CD8-positive, alpha-beta memory T cell (primary cell): ENCODE measurements at regions not wholly inside any gene's neighbourhood (a gene's known extent, or its start where the extent isn't known, plus 50 kb on each side); places are given as distances from the start of the nearest gene placed in this dataset.

ENCODE experiments used
- CTCF ChIA-PET: fragments of 350-600 bp; sonication (Branson Sonifier 250); formaldehyde crosslinking; loops from one replicate; lab custom pipeline; 2021; ENCODE audit warnings: antibody characterized with exemption; lab: Charles Lee
- POLR2A ChIA-PET: fragments of 350-600 bp; sonication (Branson Sonifier 250); formaldehyde crosslinking; loops from one replicate; lab custom pipeline; 2021; ENCODE audit warnings: antibody characterized with exemption; lab: Charles Lee
- DNase-seq, 5 donors: peaks; one replicate each; pipeline versions ENCODE4 v3.0.0 to v3.0.0-alpha.2; 2020 to 2022; ENCODE audit warnings: mixed read lengths in 1 of 5
- H3K27ac ChIP-seq: one replicate; pipeline ENCODE4 v1.7.0; 2013; ENCODE audit warnings: low read depth, mild to moderate bottlenecking, low read length, moderate library complexity
- H3K27me3 ChIP-seq: 2 replicates; pipeline ENCODE4 v1.7.0; 2013; ENCODE audit warnings: low read length, mild to moderate bottlenecking; ENCODE audit not compliant: insufficient read depth, poor library complexity, severe bottlenecking
- H3K36me3 ChIP-seq: 2 replicates; pipeline ENCODE4 v1.7.0; 2013; ENCODE audit warnings: mild to moderate bottlenecking, low read length, moderate library complexity; ENCODE audit not compliant: insufficient read depth
- H3K4me1 ChIP-seq: 2 replicates; pipeline ENCODE4 v1.7.0; 2013; ENCODE audit warnings: mild to moderate bottlenecking, low read length, moderate library complexity; ENCODE audit not compliant: insufficient read depth
- H3K4me3 ChIP-seq: 2 replicates; pipeline ENCODE4 v1.7.0; 2013; ENCODE audit warnings: mild to moderate bottlenecking, low read length
- H3K9me3 ChIP-seq: 2 replicates; pipeline ENCODE4 v1.7.0; 2013; ENCODE audit warnings: mild to moderate bottlenecking, low read length
- H3K27ac Mint-ChIP-seq, 8 donors: one replicate each; pipeline ENCODE4 v1.8.0; 2020 to 2021; ENCODE audit warnings: mixed read lengths in 8 of 8, mild to moderate bottlenecking in 6 of 8, inconsistent platforms in 3 of 8, moderate library complexity in 3 of 8
- H3K27me3 Mint-ChIP-seq, 2 donors: one replicate each; pipeline ENCODE4 v1.8.0; 2020 to 2021; ENCODE audit warnings: mixed read lengths in 2 of 2, mild to moderate bottlenecking in 1 of 2, moderate library complexity in 1 of 2
- H3K36me3 Mint-ChIP-seq, 3 donors: one replicate each; pipeline ENCODE4 v1.8.0; 2020 to 2021; ENCODE audit warnings: mixed read lengths in 3 of 3, inconsistent platforms in 1 of 3, mild to moderate bottlenecking in 1 of 3
- H3K4me1 Mint-ChIP-seq, 3 donors: one replicate each; pipeline ENCODE4 v1.8.0; 2020 to 2021; ENCODE audit warnings: mixed read lengths in 3 of 3, inconsistent platforms in 1 of 3, mild to moderate bottlenecking in 1 of 3
- H3K4me3 Mint-ChIP-seq, 7 donors: one replicate each; pipeline ENCODE4 v1.8.0; 2020 to 2021; ENCODE audit warnings: mixed read lengths in 7 of 7, mild to moderate bottlenecking in 6 of 7, moderate library complexity in 4 of 7, inconsistent platforms in 2 of 7
- H3K9me3 Mint-ChIP-seq, 5 donors: one replicate each; pipeline ENCODE4 v1.8.0; 2020 to 2022; ENCODE audit warnings: mixed read lengths in 5 of 5, mild to moderate bottlenecking in 3 of 5, moderate library complexity in 2 of 5, inconsistent platforms in 1 of 5

DNA sequence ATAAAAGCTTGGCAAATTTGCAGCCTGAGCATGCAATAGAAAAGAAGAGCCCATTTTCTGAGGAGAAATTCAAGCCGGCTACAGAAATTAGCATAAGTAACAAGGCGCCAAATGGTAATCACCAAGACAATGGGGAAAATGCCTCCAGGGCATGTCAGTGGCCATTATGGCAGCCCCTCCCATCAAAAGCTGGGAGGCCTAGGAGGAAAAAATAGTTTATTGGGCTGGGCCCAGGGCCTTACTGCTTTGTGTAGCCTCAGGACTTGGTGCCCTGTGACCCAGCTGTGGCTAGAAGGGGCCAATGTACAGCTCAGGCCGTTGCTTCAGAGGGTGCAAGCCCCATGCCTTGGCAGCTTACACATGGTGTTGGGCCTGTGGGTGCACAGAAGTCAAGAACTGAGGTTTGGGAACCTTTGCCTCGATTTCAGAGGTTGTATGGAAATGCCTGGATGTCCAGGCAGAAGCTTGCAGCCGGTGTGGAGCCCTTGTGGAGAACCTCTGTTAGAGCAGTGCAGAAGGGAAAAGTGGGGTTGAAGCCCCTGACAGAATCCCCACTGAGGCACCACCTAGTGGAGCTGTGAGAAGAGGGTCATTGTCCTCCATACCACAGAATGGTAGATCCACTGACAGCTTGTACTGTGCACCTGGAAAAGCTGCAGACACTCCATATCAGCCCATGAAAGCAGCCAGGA, 328.5 kb upstream of the MAP3K7 start:
- Mint-ChIP-seq H3K27me3 (peaks cover 3 to 29% of the 10 kb centered on the region in 2 donors), H3K36me3 (no peaks in the 10 kb centered on the region)

DNA sequence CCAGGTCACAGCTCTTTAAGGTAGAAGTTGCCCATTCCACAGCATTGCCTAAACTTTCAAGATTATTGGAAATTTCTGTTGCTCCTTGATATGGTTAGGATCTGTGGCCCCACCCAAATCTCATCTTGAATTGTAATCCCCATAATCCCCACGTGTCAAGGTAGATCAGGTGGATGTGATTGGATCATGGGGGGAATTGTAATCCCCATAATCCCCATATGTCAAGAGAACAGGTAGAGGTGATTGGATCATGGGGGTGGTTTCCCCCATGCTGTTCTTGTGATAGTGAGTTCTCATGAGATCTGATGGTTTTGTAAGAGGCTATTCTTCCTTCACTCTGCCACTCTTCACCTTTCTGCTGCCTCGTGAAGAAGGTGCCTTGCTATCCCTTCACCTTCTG, 327.4 kb upstream of the MAP3K7 start:
- H3K36me3 Mint-ChIP-seq, result no peaks in the 10 kb centered on the region
- peaks cover 3 to 26% of the 10 kb centered on the region in 2 donors for H3K27me3 Mint-ChIP-seq
- no peaks in the 10 kb centered on the region for H3K4me1 ChIP-seq
- no peaks in the 10 kb centered on the region for H3K27me3 ChIP-seq
- no peak overlapping the region for H3K27ac Mint-ChIP-seq
- no peaks in the 10 kb centered on the region for H3K36me3 ChIP-seq
- peaks cover 0 to 6% (median 0%) of the 10 kb centered on the region in 5 donors for H3K9me3 Mint-ChIP-seq
- no peaks in the 10 kb centered on the region for H3K4me1 Mint-ChIP-seq
- ChIA-PET POLR2A (no interaction called here), CTCF (no interaction called here)
- H3K4me3 Mint-ChIP-seq, result no peak overlapping the region
- H3K9me3 ChIP-seq, result no peaks in the 10 kb centered on the region
- H3K4me3 ChIP-seq, result no peak overlapping the region
- DNase-seq, result no peak
- H3K27ac ChIP-seq, result no peak overlapping the region

More for the DNA sequence above, 328.5 kb upstream of the MAP3K7 start:
- Mint-ChIP-seq H3K4me1 (no peaks in the 10 kb centered on the region), H3K9me3 (peaks cover 0 to 6% (median 0%) of the 10 kb centered on the region in 5 donors), H3K4me3 (no peak overlapping the region), H3K27ac (peak overlapping the region in 1 of 8 donors; percentile 44)
- no peaks in the 10 kb centered on the region for H3K27me3 ChIP-seq
- H3K4me1 ChIP-seq, result no peaks in the 10 kb centered on the region
- no peaks in the 10 kb centered on the region for H3K36me3 ChIP-seq
- CTCF ChIA-PET, result no interaction called here
- DNase-seq, result no peak
- POLR2A ChIA-PET, result no interaction called here
- H3K27ac ChIP-seq, result no peak overlapping the region
- H3K9me3 ChIP-seq, result no peaks in the 10 kb centered on the region
- H3K4me3 ChIP-seq, result no peak overlapping the region

DNA sequence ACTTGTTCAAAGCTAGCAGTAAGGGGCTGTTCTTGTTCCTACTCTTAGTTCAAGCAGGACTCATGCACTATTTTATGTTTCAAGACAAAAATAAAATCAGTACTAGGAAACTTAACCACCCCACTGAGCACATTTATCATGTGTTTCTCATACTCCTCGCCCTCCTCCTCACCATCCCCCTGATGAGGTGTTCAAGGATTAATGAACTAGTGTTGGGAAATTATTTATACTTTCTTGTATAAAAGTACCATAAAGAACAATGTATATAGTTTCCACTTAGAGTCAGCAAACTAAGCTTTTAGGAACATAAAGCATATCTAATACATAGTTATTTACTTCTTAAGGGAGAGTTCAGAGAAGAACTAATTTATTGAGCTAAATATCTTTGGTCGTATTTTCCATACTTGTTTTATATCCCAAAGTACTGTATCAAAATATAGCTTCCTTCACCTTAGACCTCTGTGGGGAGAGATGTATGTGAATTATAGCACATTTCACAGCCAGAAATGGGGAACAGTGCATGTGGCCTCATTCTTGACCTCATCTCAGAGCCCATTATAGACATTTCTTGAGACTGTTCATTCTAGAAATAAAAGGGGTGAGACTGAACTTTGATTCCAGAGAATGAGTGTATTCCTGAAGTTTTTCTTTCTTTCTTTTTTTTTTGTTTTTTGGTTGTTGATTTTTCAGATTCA, 326.5 kb upstream of the MAP3K7 start:
- no peaks in the 10 kb centered on the region for H3K36me3 Mint-ChIP-seq
- peaks cover 3 to 25% of the 10 kb centered on the region in 2 donors for H3K27me3 Mint-ChIP-seq
- peaks cover 0 to 6% (median 0%) of the 10 kb centered on the region in 5 donors for H3K9me3 Mint-ChIP-seq
- Histone ChIP-seq H3K36me3 (no peaks in the 10 kb centered on the region), H3K4me3 (no peak overlapping the region), H3K4me1 (no peaks in the 10 kb centered on the region), H3K27ac (no peak overlapping the region), H3K27me3 (no peaks in the 10 kb centered on the region), H3K9me3 (no peaks in the 10 kb centered on the region)
- no peak overlapping the region for H3K27ac Mint-ChIP-seq
- ChIA-PET CTCF (no interaction called here), POLR2A (no interaction called here)
- no peaks in the 10 kb centered on the region for H3K4me1 Mint-ChIP-seq
- DNase-seq, result no peak
- H3K4me3 Mint-ChIP-seq, result no peak overlapping the region

DNA sequence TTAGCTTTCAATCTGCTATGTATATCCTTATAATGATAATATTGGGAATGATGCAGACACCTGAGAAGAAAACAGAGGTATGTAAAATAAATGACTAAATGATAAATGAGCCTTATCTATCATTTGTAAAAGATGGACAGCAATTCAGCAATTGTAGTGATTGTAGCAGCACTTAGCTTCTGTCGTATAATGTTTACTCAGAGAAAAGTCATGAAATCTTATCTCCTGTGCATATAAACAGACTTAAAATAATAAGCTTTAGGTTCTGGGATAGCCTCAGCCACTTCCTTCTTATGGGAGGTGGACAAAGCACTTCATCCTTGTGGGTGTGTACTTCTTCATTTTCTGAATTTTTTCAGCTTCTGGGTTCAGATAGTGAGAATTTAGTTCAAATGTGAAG, 324.8 kb upstream of the MAP3K7 start:
- POLR2A ChIA-PET, result no interaction called here
- Mint-ChIP-seq H3K27ac (no peak overlapping the region), H3K27me3 (peaks cover 3 to 13% of the 10 kb centered on the region in 2 donors), H3K36me3 (no peaks in the 10 kb centered on the region), H3K4me3 (no peak overlapping the region), H3K4me1 (no peaks in the 10 kb centered on the region), H3K9me3 (peaks cover 0 to 6% (median 0%) of the 10 kb centered on the region in 5 donors)
- H3K4me3 ChIP-seq, result no peak overlapping the region
- H3K9me3 ChIP-seq, result no peaks in the 10 kb centered on the region
- CTCF ChIA-PET, result interaction anchor here (1.2 kb wide), 1 partner anchor 29 kb away, joined by 3 read pairs; no protein-coding TSS in a partner anchor
- DNase-seq, result no peak
- H3K27ac ChIP-seq, result no peak overlapping the region
- no peaks in the 10 kb centered on the region for H3K36me3 ChIP-seq
- no peaks in the 10 kb centered on the region for H3K27me3 ChIP-seq
- H3K4me1 ChIP-seq, result no peaks in the 10 kb centered on the region

DNA sequence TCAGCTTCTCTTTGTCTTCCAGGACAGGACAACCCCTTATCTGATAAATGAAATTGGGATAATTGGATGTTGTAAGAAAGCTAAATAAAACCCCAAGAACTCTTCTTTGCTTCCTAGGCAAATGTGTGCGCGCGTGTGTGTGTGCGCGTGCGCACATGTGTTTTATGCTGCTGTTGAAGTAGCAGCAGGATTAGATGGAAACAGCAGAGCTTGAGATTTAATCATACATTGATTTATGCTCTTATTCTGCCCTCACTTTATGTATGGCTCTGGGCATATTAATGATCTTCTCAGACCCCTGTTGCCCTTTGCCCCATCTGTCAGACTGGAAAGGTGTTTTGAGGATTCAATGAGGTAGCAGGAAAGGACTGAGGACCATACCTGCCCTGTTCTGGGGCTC, 324.0 kb upstream of the MAP3K7 start:
- no peak overlapping the region for H3K4me3 ChIP-seq
- CTCF ChIA-PET, result no interaction called here
- POLR2A ChIA-PET, result no interaction called here
- DNase-seq, result no peak
- Mint-ChIP-seq H3K4me3 (no peak overlapping the region), H3K36me3 (no peaks in the 10 kb centered on the region), H3K9me3 (peaks cover 0 to 4% (median 0%) of the 10 kb centered on the region in 5 donors), H3K4me1 (no peaks in the 10 kb centered on the region), H3K27me3 (peaks cover 3 to 10% of the 10 kb centered on the region in 2 donors), H3K27ac (no peak overlapping the region)
- no peaks in the 10 kb centered on the region for H3K9me3 ChIP-seq
- H3K27me3 ChIP-seq, result no peaks in the 10 kb centered on the region
- H3K27ac ChIP-seq, result no peak overlapping the region
- H3K4me1 ChIP-seq, result no peaks in the 10 kb centered on the region
- no peaks in the 10 kb centered on the region for H3K36me3 ChIP-seq

DNA sequence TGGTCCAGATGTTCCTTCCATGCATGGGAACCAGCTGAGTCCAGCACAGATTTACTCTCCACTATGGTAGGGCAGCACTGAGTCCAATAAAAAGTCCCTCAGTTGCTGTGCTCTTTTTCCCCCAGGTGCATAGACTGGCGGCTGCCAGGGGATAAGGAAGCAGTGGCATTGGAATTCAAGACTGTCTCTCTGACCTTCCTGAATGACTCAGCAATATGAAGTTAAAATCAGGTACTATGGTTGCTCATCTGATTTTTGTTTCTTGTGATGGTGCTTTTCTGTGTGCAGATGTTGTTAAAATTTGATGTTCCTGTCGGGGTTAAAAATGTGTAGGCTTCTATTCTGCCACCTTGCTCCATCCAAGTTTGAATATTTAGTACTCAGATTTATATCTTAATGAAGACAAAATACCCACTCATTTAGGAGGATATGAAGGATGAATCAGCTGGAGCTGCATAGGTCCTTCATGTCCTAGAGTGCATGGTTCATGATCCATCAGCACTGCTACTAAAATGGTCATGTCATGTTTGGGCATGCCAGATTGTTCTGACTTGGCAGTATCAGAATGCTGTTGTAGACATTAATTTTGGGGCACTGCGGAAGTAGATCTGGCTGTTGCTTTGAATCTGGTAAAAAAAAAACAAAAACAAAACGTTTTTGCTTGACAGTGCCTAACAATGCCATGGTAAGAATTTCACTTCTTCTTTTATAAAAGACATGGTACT, 321.2 kb upstream of the MAP3K7 start:
- ChIA-PET POLR2A (no interaction called here), CTCF (no interaction called here)
- no peaks in the 10 kb centered on the region for H3K36me3 ChIP-seq
- Mint-ChIP-seq H3K27me3 (peaks cover 0 to 5% of the 10 kb centered on the region in 2 donors), H3K4me3 (no peak overlapping the region), H3K4me1 (no peaks in the 10 kb centered on the region), H3K36me3 (no peaks in the 10 kb centered on the region), H3K27ac (no peak overlapping the region), H3K9me3 (no peaks in the 10 kb centered on the region)
- H3K4me3 ChIP-seq, result no peak overlapping the region
- no peak overlapping the region for H3K27ac ChIP-seq
- no peaks in the 10 kb centered on the region for H3K9me3 ChIP-seq
- no peaks in the 10 kb centered on the region for H3K4me1 ChIP-seq
- no peak for DNase-seq
- no peaks in the 10 kb centered on the region for H3K27me3 ChIP-seq

DNA sequence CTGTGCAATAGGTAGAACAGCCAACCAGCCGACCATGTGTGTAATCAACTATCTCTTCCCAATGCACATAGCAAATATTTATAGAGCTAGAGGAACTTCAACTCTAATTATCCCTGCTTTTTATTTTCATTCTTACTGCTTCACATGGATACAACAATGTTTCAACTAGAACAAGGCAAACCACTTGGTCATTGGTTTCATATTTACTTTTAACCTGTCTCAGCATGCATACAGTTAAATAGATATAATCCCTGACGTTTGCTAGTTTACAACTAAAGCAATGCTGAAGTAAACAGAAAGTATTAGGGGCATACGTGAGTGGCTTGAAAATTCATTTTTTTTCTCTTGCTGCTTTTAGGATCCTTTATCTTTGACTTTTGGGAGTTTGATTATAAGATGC, 318.5 kb upstream of the MAP3K7 start:
- Histone ChIP-seq H3K36me3 (no peaks in the 10 kb centered on the region), H3K27ac (no peak overlapping the region), H3K4me1 (no peaks in the 10 kb centered on the region), H3K27me3 (no peaks in the 10 kb centered on the region), H3K9me3 (no peaks in the 10 kb centered on the region), H3K4me3 (no peak overlapping the region)
- CTCF ChIA-PET, result no interaction called here
- no peak for DNase-seq
- Mint-ChIP-seq H3K9me3 (no peaks in the 10 kb centered on the region), H3K36me3 (no peaks in the 10 kb centered on the region), H3K27ac (no peak overlapping the region), H3K27me3 (no peaks in the 10 kb centered on the region), H3K4me1 (no peaks in the 10 kb centered on the region), H3K4me3 (no peak overlapping the region)
- POLR2A ChIA-PET, result no interaction called here

DNA sequence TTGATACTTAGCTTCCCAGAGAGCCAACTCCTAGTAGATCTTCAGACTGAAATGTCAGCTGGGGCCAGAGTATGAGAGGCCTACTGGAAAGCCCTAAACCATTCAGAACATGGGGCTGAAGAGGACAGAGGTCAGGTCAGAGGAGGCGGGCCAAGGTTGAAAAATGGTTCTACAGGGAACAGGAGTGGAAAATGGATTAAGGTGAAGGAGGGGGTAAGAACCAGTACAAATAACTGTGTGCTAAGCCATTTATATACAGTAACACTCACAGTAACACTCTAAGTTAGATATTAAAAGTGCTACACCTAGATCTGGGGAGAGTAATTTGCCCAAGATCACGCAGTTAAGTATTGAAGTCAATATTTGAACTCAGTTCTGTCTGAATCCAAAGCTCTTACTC, 313.2 kb upstream of the MAP3K7 start:
- no peak for DNase-seq
- no peak overlapping the region for H3K4me3 Mint-ChIP-seq
- H3K27me3 ChIP-seq, result no peaks in the 10 kb centered on the region
- ChIA-PET POLR2A (no interaction called here), CTCF (no interaction called here)
- H3K27ac Mint-ChIP-seq, result peak overlapping the region in 1 of 8 donors; percentile 52
- no peak overlapping the region for H3K27ac ChIP-seq
- H3K27me3 Mint-ChIP-seq, result no peaks in the 10 kb centered on the region
- H3K4me3 ChIP-seq, result no peak overlapping the region
- H3K9me3 ChIP-seq, result no peaks in the 10 kb centered on the region
- H3K36me3 ChIP-seq, result no peaks in the 10 kb centered on the region
- no peaks in the 10 kb centered on the region for H3K36me3 Mint-ChIP-seq
- no peaks in the 10 kb centered on the region for H3K9me3 Mint-ChIP-seq
- H3K4me1 Mint-ChIP-seq, result no peaks in the 10 kb centered on the region
- H3K4me1 ChIP-seq, result no peaks in the 10 kb centered on the region
